ENCODE measurements at regions not wholly inside any gene's neighbourhood (a gene's known extent, or its start where the extent isn't known, plus 50 kb on each side); places are given as distances from the start of the nearest gene placed in this dataset.

- peak in 2 of 56 donors; percentile 5 to 34 for DNase-seq
These were observed 92.7 kb upstream of the AFDN start for GRCh38 chr6:167733740-167734661.

DNA sequence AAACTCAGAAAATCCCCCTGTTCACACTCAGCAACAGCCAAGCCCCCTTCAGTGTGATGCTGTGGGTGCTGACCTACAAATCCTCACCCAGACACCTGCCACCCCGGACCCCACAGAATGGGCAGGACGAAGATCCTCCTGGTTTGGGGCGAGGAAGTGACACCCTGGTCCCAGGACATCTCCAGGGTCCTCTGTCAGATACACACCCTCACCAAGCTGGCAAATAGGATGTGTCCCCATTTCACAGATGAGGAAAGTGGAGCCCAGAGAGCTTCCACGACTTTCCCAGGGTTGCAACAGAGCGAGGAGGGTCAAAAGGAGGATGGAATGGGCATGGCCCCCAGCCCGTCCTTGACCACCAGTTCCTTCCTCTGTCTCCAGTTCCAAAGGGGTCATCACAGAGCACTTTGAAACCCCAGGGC, 92.0 kb upstream of the AFDN start:
- no peak for DNase-seq

DNA sequence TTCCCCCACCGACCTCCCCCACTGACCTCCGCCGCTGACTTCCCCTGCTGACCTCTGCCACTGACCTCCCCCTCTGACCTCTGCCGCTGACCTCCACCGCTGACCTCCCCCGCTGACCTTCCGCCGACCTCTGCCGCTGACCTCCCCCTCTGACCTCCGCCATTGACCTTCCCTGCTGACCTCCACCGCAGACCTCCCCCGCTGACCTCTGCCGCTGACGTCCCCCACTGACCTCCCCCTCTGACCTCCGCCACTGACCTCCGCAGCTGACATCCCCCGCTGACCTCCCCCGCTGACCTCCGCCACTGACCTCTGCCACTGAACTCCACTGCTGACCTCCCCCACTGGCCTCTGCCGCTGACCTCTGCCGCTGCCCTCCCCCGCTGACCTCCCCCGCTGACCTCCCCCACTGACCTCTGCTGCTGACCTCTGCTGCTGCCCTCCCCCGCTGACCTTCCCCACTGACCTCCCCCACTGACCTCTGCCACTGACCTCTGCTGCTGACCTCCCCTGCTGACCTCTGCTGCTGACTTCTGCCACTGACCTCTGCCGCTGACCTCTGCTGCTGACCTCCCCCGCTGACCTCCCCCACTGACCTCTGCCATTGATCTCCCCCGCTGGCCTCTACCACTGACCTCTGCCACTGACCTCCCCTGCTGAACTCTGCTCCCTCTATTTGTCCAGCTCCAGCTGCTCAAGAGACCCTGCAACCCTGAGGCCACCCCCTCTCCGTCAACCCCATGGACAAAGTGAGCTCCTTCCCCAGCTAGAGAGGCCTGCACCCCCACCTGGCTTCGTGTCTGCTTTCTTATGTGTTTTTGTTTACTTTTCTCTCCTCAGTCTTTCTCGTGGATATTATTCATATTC, 91.4 kb upstream of the AFDN start:
- DNase-seq, result no peak

DNA sequence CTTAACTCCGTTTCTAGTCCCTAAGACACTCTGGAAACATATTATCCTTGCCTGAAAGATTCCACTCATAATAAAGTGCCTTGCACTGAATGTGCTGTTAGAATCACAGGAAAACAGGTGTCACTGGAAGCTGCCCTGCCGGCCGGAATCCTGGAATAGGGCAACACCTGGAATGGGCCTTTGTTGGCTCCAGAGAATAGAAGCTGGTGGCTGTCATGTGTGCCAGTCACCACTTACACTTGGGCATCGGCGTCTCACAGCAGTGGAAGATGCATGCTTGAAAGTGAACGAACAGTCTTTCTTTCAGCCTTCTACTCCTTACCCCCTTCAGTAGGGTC, 90.8 kb upstream of the AFDN start:
- no peak for DNase-seq

- DNase-seq, result no peak
These were observed 90.1 kb upstream of the AFDN start for GRCh38 chr6:167736486-167737204.

DNA sequence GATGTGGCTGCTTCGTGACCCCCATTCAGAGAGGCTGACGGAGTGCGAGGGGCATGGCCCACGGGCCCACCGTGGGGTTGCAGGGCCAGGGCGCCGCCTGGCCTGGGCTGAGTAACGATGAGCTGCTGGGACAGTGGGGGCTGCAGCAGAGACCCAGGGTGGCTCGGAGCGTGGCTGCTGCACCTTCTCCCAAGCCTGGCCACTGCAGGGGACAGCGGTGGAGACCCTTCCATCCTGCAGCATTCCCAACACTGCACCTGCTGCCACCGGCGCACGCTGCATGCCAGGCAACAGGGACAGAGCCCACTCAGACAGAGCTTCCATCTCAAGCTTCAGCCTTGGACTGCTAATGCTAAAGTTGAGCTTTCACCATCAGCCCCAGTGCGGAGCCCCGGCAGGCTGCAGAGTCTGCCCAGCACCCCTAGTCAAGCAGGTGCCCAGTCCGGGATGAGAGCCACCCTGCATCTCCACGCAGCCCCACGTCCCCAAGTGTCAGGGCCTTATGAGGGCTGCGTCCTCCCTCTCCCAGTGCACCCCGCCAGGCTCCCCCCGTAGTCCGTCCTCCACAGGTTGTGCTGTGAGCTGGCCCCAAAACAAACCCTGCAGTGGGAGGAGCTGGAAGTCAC, 89.4 kb upstream of the AFDN start:
- no peak for DNase-seq

- no peak for DNase-seq
These were observed 88.3 kb upstream of the AFDN start for GRCh38 chr6:167738386-167738785.

GRCh38 chr6:167739721-167740475, 86.8 kb upstream of the AFDN start:
- no peak for DNase-seq

GRCh38 chr6:167742719-167743303, 83.9 kb upstream of the AFDN start:
- DNase-seq, result peak in 1 of 56 donors; percentile 19

- DNase-seq, result no peak
These were observed 81.7 kb upstream of the AFDN start for GRCh38 chr6:167744681-167745669.

DNA sequence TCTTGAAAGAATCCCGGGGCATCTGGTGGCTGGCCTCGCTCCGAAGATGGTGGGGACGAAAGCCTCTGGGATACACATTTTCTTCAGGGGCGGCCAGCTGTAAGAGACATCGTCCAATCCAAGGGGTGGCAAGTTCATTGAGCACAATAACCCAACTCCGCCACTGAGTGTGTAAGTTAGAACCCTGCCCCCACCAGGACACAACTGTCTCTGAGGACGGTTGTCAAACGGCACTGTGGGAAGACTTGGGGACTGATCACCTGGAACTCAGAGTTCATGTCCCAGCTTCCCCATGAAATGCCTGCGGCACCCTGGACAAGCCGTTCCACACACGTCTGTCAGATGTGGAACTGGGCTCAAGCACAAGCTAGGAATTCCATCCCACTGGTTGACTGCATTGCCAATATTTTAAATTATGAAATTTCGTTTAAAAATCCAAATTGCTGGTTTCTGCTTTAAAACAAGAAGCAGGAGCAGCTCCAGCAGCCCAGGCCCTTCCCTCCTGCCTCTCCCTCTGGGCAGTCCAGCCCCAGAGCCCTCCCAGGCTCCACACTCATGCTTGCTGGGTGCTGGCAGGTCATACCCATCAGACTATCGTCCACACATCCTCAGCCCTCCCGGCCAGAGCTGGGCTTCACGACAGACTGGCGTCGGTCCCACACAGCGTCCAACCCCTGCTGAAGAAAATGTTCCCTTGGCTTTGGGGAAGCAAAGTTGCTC, 80.9 kb upstream of the AFDN start:
- DNase-seq, result no peak

DNA sequence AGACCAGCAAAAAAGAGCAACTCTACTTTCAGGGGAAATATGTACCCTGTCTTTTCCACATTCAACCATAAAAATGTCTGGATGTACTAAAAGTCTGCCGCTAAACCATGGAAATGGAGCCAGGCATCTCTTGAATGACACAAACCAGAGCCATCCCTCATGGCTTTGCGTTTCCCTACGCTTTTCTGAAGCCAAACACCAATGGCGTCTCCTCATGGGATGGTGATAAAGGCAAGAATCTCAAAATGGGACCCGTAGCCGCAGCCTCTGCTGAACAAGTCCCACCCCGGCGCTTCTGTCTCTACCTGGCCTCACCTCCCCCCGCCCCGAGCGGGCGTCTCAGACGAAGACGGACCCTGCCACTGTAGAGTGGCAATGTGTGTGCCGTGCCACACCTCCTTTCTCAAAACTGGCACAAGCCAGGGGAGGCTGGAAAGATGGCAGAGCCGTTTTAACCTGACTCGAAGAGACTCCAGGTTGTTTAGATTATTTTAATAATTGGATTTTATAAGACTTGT, 80.3 kb upstream of the AFDN start:
- DNase-seq, result no peak

DNA sequence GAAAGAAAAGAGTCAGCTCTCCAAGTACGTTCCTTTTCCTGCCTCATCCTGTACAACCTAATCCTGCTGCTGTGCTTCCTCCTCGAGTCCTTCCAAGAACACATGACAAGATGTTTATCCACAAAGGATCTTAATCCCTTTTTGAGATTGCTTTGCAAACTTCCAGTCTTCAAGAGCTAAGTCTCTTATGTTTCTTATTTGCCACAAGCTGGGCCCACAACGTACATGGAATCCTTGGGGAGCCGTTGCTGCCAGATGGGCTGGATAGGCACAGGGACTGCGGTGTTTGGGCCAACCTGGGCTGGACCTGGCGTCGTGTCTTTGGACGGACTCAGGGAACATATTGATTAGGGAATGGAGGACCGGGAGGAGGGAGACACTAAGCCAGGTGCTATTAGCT, 79.7 kb upstream of the AFDN start:
- no peak for DNase-seq

- no peak for DNase-seq
These were observed 79.1 kb upstream of the AFDN start for GRCh38 chr6:167747645-167748044.

DNA sequence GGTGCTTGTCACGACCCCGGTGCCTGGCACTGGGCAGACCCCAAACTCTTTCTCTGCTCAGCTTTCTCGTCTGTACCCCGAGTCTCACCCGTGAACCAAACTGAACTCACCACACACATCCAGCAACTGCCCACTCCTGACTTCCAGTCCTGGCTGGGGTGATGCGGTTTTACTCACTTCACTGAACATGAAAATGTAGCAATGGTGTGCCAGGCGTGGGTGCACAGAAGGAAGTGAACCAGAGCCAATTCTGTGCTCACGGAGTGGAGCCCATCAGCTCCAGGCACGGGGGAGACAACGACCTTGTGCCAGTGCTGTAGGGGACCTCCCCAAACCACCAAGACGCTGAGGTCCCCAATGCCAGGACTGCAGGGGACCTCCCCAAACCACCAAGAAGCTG, 78.7 kb upstream of the AFDN start:
- no peak for DNase-seq

DNA sequence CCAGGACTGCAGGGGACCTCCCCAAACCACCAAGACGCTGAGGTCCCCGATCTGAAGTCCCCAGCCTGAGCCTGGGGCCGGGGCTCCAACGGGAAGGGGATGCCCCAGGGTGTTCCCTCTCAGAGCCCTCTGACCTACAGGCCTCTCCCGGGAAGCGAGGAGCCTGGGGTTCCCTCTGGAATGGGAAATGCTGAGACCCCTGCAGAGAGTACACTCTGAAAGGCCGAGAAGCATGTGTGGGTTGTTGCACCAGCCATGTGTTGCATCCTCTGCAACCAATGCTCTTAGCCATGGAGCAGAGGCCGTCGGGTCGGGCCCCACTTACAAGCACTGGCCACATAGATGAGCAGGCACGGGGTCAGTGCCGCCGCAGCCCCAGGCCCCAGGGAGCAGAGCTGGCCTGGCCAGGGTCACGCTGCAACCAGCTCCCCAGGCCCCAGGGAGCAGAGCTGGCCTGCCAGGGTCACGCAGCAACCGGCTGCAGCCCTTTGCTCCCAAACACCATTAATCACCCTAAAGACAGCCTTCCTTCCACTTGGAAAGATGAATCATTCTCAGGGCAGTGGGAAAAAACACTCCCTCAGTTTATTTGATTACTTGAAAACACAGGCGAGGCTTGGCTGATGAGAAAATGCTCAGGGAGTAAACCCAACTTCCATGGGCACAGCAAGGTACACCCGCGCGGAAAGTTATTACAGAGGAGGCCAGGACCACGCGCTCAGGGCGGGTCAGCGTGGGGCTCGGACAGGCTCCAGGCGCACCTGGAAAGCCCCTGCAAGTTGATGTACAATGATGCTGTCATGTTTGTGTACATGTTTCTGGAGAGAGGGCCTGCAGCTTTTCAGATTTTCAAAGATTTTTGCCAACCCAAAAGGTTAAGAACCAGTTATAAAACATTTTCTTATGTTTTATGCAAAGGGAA, 78.0 kb upstream of the AFDN start:
- DNase-seq, result no peak

DNA sequence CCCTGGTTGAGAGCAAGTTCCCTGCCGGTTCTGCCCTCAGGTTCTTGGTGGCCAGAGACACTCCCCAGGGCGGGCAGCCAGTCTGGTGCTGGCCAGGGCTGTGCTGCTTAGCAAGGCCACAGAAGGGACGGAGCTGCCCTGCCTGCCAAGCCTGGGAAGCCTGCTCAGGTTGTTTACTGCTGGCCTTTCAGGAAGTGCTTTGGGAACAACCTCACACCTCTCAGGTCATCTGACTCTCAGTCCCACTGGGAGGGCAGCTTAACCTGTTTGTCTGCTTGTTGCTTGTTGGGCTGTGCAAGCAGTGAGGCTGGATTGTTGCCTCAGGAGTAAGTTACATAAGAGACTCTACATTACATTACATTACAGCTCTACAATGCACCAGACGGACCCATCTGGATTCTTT, 75.8 kb upstream of the AFDN start:
- DNase-seq, result peak in 13 of 56 donors; percentile 7 to 61 (median 28)
